Effector memory CD8-positive, alpha-beta T cell (primary cell): ENCODE measurements at regions not wholly inside any gene's neighbourhood (a gene's known extent, or its start where the extent isn't known, plus 50 kb on each side); places are given as distances from the start of the nearest gene placed in this dataset.
"Not testable (repeated sequence)": the region's sequence is repeated elsewhere in the genome, so short reads cannot be mapped to it uniquely, and the experiment has no call there.

Experiments used
- ATAC-seq: fragments of 150-1000 bp; cut with Tn5 transposase; replicated peaks from 2 replicates; pipeline ENCODE4 v1.10.0; 2021; ENCODE audit warnings: mild to moderate bottlenecking, moderate library complexity
- DNase-seq, 3 experiments: peaks; one replicate each; pipeline ENCODE4 v3.0.0; 2021
- H3K27ac Mint-ChIP-seq, 2 donors: one replicate each; pipeline ENCODE4 v1.8.0; 2022; ENCODE audit warnings: mild to moderate bottlenecking in 2 of 2, mixed read lengths in 2 of 2, moderate library complexity in 2 of 2
- H3K27me3 Mint-ChIP-seq, 2 donors: one replicate each; pipeline ENCODE4 v1.8.0; 2022; ENCODE audit warnings: mixed read lengths in 2 of 2
- H3K36me3 Mint-ChIP-seq: one replicate; pipeline ENCODE4 v1.8.0; 2022; ENCODE audit warnings: mild to moderate bottlenecking, moderate library complexity, mixed read lengths; ENCODE audit not compliant: insufficient read depth
- H3K4me1 Mint-ChIP-seq, 2 donors: one replicate each; pipeline ENCODE4 v1.8.0; 2022; ENCODE audit warnings: low read depth in 2 of 2, mixed read lengths in 2 of 2
- H3K4me3 Mint-ChIP-seq, 2 donors: one replicate each; pipeline ENCODE4 v1.8.0; 2022; ENCODE audit warnings: mild to moderate bottlenecking in 2 of 2, mixed read lengths in 2 of 2, moderate library complexity in 2 of 2
- H3K9me3 Mint-ChIP-seq, 2 donors: one replicate each; pipeline ENCODE4 v1.8.0; 2022; ENCODE audit warnings: mixed read lengths in 2 of 2

DNA sequence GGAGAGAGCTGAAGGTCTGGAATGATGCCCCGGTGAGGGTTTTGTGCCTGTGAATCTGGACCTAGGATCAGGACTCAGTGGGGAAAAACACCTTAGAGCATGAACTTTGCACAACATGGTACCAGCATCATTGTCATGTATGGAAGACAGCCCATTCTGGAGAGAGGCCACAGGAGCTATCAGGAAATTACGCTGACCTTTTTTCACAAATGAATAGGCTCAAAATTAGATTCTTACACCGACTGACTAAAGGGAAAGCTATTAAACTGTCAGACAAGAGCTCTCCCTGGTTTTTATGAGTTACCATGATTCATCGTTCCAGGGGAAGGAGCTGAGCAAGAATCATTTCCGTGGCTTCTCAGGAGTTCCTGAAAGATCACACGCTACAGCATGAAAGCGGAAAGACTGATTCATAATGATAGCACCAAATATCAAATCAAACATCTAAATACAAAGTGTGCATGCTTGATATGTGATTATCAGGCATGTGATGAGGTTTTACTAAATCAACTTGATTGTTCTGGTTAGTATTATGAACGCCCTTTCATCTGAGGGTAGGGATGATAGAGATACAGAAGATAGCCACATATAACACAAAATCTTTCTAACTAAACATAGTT, 224.9 kb upstream of the SMLR1 start:
- Mint-ChIP-seq H3K36me3 (no peaks in the 10 kb centered on the region), H3K9me3 (peaks cover 0 to 3% of the 10 kb centered on the region in 2 donors), H3K4me1 (peaks cover 6 to 8% of the 10 kb centered on the region in 2 donors), H3K4me3 (no peak overlapping the region), H3K27ac (no peak overlapping the region), H3K27me3 (no peaks in the 10 kb centered on the region)
- ATAC-seq (peak; percentile 8), DNase-seq (no peak)

DNA sequence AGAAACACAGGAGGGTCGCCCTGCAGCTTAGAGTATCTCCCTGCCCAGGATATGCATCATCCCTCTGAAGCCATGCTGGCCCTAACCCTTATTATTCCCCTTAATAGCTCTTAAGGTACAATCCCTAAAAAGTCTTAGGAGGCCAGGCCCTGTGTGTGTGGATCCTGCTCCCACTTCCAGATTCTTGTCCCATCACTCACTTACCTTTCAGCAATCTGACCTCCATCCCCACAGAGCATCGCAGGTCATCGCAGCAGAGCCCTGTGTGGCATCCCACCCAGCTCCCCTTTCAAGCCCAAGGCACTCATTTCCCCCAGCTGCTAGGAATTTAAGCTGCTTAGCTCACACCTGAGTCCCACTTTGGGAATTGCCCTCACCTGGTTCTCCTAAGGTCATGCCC, 223.8 kb upstream of the SMLR1 start:
- peaks cover 6 to 8% of the 10 kb centered on the region in 2 donors for H3K4me1 Mint-ChIP-seq
- H3K36me3 Mint-ChIP-seq: no peaks in the 10 kb centered on the region
- DNase-seq (no peak), ATAC-seq (no peak)
- H3K9me3 Mint-ChIP-seq: peaks cover 0 to 3% of the 10 kb centered on the region in 2 donors
- no peaks in the 10 kb centered on the region for H3K27me3 Mint-ChIP-seq
- no peak overlapping the region for H3K27ac Mint-ChIP-seq
- H3K4me3 Mint-ChIP-seq: no peak overlapping the region

DNA sequence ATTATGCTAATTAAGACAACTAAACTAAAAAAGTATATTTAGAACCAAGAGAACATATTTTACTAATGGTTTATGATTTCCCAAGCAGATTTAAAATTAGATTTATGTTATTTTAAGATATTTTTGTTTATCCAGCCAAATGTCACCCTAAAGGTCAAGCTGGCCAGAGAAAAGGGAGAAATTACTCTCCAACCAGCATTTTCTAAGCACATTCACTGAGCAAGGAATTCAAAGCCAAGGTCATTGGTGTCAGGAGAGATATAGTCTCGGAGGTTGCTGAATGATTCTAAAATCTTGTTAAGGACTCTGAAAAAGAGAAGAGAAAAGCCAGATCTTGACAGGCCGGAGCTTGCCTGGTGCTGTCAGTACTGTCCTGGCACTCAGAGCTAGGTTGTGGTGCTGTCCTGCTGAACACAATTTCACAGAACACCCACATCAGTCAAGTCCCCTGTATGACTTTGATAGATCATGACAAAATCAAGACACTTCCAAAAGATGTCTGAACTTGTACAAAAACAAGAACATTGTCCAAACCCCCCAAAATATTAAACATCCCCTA, 222.3 kb upstream of the SMLR1 start:
- Mint-ChIP-seq H3K4me3 (no peak overlapping the region), H3K9me3 (peaks cover 0 to 3% of the 10 kb centered on the region in 2 donors), H3K36me3 (no peaks in the 10 kb centered on the region), H3K4me1 (peaks cover 6 to 8% of the 10 kb centered on the region in 2 donors), H3K27ac (no peak overlapping the region), H3K27me3 (no peaks in the 10 kb centered on the region)
- ATAC-seq (no peak), DNase-seq (no peak)

DNA sequence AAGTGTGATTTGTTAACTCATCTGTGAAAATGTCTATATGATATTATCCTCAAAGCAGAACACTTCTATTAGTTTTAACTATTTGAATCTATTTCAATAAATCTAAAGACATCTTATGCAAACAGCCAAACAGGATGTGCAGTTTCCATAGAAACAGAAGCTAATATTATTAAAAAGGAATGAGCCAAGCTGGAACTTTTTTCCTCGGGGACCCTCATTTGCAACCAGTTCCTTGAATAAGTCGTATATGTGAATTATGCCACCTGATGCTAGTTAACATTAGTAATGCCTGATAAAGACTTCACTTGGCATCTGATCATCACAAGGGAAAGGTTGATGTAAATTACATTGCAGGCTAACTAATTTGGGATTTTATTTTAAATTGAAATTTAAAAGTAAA, 216.9 kb upstream of the SMLR1 start:
- H3K27me3 Mint-ChIP-seq: no peaks in the 10 kb centered on the region
- no peak for DNase-seq
- no peaks in the 10 kb centered on the region for H3K36me3 Mint-ChIP-seq
- no peak overlapping the region for H3K27ac Mint-ChIP-seq
- no peak for ATAC-seq
- peaks cover 4 to 7% of the 10 kb centered on the region in 2 donors for H3K4me1 Mint-ChIP-seq
- H3K4me3 Mint-ChIP-seq: no peak overlapping the region
- H3K9me3 Mint-ChIP-seq: no peaks in the 10 kb centered on the region

DNA sequence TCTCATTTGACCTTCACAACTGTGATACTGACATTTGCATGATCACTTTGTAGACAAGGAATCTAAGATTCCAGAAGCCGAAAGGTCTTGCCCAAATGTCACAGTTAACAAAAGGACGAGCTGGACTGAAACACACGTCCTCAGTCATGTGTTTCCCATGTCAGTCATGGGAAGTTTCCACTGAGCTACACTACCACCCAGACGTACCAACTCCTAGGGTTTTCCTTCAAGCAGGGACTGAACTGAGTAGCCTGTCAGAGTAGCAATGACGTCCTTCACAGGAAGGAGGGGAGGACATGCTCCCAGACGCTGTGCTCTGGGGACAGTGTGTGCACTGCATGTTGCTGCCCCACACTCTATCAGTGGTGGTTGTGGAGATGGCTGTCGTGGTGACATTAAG, 215.8 kb upstream of the SMLR1 start:
- H3K27me3 Mint-ChIP-seq: no peaks in the 10 kb centered on the region
- no peak overlapping the region for H3K27ac Mint-ChIP-seq
- ATAC-seq (no peak), DNase-seq (no peak)
- H3K4me1 Mint-ChIP-seq: peaks cover 4 to 7% of the 10 kb centered on the region in 2 donors
- no peaks in the 10 kb centered on the region for H3K9me3 Mint-ChIP-seq
- no peak overlapping the region for H3K4me3 Mint-ChIP-seq
- H3K36me3 Mint-ChIP-seq: no peaks in the 10 kb centered on the region

DNA sequence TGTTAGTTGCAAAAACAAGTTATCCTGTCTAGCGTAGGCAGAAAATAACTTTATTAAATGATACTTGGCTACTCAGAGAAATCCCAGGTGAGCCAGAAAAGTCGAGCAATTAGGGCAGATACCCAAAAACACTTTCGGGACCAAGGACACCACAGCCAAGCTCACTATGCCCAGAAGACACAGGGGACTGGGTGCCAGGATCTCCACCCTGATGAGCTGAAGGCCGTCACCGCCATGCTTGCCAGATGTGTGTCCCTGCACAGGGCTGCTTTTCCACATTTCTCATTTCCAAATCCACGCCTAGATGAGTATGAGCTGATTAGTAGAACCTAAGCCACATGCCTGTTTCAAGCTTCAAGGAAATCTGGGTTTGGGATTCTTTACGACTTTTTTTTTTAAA, 214.0 kb upstream of the SMLR1 start:
- H3K4me1 Mint-ChIP-seq: peaks cover 4 to 7% of the 10 kb centered on the region in 2 donors
- no peaks in the 10 kb centered on the region for H3K36me3 Mint-ChIP-seq
- no peak overlapping the region for H3K27ac Mint-ChIP-seq
- DNase-seq: no peak
- no peaks in the 10 kb centered on the region for H3K27me3 Mint-ChIP-seq
- H3K9me3 Mint-ChIP-seq: no peaks in the 10 kb centered on the region
- no peak overlapping the region for H3K4me3 Mint-ChIP-seq
- no peak for ATAC-seq

DNA sequence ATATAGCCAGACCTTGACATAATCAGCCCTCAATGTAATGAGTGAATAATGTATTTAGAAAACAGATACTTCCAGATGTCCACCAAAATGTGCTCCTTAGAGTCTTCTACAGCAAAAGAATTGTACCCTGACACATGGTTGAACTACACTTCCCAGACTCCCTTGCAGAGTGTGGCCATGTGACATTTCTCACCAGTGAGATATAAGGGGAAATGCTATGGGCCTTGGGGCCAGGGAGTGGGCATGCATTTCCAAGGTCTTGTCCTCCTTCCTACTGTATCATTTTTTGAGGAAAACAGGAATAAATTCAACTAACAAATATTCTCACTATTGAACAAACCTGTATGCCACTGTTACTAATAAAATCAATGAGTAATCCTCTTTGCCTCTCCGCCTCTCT, 211.4 kb upstream of the SMLR1 start:
- H3K27ac Mint-ChIP-seq: no peak overlapping the region
- H3K36me3 Mint-ChIP-seq: no peaks in the 10 kb centered on the region
- no peaks in the 10 kb centered on the region for H3K9me3 Mint-ChIP-seq
- ATAC-seq (no peak), DNase-seq (no peak)
- no peak overlapping the region for H3K4me3 Mint-ChIP-seq
- H3K4me1 Mint-ChIP-seq: peaks cover 4 to 7% of the 10 kb centered on the region in 2 donors
- no peaks in the 10 kb centered on the region for H3K27me3 Mint-ChIP-seq

DNA sequence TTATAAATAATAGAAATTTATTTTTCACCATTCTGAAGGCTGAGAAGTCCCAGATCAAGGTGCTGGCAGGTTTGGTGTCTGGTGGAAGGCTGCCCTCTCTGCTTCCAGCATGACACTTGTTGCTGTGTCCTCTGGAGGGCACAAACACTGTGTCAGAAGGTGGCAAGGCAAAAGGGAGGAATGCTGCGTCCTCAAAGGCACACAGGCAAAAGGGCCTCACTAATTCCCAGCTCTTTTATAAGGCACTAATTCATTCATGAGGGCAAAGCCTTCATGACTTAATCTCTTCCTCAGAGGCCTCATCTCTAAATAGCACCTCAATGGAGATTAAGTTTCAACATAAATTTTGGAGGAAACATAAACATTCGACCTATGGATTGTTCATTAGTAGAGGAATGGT, 209.5 kb upstream of the SMLR1 start:
- Mint-ChIP-seq H3K4me3 (no peak overlapping the region), H3K36me3 (no peaks in the 10 kb centered on the region), H3K27ac (no peak overlapping the region), H3K27me3 (no peaks in the 10 kb centered on the region), H3K4me1 (peaks cover 4 to 7% of the 10 kb centered on the region in 2 donors), H3K9me3 (no peaks in the 10 kb centered on the region)
- no peak for DNase-seq
- no peak for ATAC-seq

DNA sequence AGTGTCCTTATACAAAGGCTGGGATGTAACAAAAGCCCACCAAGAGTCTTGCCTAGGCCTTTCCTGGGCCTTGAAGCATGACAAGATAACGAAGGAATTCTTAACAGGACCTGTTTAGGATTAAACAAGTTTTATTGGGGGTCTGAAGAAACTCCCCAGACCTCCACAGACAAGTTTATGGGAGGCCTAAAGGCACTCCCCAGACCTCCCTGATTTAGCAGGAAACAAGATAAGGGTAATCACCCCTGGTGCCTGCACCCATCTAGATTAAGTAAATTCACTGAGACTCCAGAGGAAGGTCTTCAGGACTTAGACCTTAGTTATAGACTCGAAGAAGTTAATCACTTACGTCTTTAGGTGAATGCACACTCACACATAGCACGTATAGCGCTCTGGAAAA, 208.4 kb upstream of the SMLR1 start:
- not testable (repeated sequence) for ATAC-seq, H3K4me3 Mint-ChIP-seq, H3K9me3 Mint-ChIP-seq, H3K36me3 Mint-ChIP-seq, H3K27ac Mint-ChIP-seq, DNase-seq, H3K4me1 Mint-ChIP-seq, H3K27me3 Mint-ChIP-seq

DNA sequence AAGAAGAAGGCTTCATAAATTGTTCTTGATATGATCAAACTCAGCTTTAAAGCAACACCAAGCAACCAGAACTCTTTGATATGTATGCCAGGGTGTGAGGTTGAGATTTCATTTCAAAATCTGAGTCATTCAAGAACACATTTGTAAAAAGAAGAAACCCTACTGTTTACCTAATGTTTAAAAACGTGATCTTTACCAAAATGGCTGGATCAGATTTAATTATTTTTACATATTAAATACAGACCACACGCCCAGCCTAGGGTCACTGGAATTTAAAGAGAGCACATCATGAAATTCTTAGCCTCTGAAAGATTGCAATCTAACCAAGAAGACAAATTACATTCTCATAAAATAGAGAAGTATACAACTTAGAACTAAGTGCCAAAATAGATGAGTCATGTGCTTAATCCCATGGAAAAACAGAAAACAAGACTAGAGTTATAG, 206.8 kb upstream of the SMLR1 start:
- Mint-ChIP-seq H3K27ac (no peak overlapping the region), H3K9me3 (no peaks in the 10 kb centered on the region), H3K4me1 (no peaks in the 10 kb centered on the region), H3K27me3 (no peaks in the 10 kb centered on the region), H3K36me3 (no peaks in the 10 kb centered on the region), H3K4me3 (no peak overlapping the region)
- ATAC-seq: no peak
- no peak for DNase-seq

DNA sequence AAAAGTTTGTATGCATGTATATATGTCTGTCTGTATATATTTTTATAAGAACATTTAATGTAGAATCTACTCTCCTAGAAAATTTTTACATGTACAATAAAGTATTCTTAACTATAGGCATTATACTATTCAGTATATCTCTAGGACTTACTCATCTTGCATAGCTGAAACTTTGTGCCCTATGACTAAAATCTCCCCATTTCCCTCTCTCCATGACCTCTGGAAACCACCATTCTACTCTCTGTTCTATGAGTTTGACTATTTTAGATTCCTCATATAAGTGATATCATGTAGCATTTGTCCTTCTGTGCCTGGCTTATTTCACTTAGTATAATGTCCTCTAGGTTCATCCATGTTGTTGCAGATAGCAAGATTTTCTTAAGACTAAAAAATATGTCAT, 205.1 kb upstream of the SMLR1 start:
- Mint-ChIP-seq H3K9me3 (no peaks in the 10 kb centered on the region), H3K27ac (no peak overlapping the region), H3K27me3 (no peaks in the 10 kb centered on the region), H3K36me3 (no peaks in the 10 kb centered on the region), H3K4me1 (no peaks in the 10 kb centered on the region), H3K4me3 (no peak overlapping the region)
- ATAC-seq: no peak
- DNase-seq: no peak

DNA sequence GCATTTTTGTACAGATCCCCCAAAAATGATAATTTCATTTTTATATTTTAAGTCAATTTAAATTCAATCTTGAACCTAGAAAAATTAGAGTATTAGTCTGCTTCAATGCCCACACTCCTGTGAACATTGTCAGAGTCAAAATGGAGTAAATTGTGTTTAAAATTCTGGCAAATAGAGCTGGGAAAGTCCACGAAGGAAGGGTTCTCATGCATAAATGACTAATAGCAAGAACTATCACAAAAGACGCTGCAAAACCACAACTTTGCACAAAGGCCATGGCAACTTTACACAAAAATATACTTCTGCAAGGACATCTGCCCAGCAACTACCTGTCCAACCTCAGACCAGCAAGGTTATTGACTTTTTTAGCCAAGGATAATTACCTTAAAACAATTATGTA, 203.2 kb upstream of the SMLR1 start:
- no peak for DNase-seq
- H3K27ac Mint-ChIP-seq: no peak overlapping the region
- no peak for ATAC-seq
- no peak overlapping the region for H3K4me3 Mint-ChIP-seq
- no peaks in the 10 kb centered on the region for H3K4me1 Mint-ChIP-seq
- H3K9me3 Mint-ChIP-seq: no peaks in the 10 kb centered on the region
- H3K27me3 Mint-ChIP-seq: no peaks in the 10 kb centered on the region
- H3K36me3 Mint-ChIP-seq: no peaks in the 10 kb centered on the region

DNA sequence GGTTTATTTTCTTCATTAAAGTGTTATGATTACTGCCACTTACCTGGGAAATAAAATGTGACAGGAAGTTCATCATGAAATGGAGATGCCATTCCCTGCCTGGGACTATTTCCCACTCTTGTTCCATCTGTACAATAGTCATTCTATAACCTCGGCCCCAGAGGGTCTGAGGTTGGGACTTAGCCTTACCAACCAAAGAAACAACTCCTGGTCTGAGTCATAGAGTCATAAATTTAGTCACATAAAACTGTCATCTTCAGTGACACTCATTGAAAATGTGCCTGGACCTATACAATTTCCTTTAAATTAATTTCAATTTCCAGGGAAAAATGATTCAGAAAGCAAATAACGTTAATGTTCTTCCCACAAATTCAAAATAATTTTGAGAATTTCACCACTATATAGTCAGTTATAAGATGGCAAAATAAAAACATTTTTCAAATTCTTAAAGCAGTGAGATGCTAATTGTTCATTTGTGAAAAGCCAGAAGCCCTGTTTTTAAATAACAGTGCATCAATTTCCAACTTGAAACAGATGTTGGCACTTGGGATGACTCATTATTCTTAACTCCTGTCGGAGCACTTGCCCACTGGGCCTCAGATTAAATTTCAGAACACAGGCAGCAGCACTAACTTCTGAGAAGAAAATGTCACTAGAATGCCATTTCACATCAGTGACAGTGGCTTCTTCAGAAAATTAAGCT, 201.2 kb upstream of the SMLR1 start:
- Mint-ChIP-seq H3K27ac (no peak overlapping the region), H3K4me3 (no peak overlapping the region), H3K36me3 (no peaks in the 10 kb centered on the region), H3K4me1 (no peaks in the 10 kb centered on the region), H3K9me3 (no peaks in the 10 kb centered on the region), H3K27me3 (no peaks in the 10 kb centered on the region)
- DNase-seq (no peak), ATAC-seq (no peak)

DNA sequence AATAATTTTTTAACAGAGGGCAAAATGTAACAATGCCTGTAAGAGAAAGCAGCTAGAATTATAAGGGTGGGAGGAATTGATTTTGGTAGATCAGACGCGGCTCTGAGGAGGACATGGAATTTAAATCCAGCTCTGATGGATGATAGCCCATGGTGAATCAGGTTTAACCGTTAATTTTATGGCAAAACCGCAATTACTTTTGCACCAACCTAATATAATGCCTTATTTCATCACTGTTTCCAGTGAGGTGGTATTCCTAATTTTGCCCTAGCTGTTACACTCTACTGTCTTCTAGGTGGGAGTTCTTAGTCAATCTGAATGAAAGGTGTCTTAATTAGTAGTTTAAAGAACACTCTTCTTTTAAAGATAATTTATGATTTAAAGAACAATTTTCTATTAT, 198.3 kb upstream of the SMLR1 start:
- Mint-ChIP-seq H3K9me3 (no peaks in the 10 kb centered on the region), H3K27ac (no peak overlapping the region), H3K27me3 (no peaks in the 10 kb centered on the region), H3K4me3 (no peak overlapping the region), H3K36me3 (no peaks in the 10 kb centered on the region), H3K4me1 (no peaks in the 10 kb centered on the region)
- ATAC-seq (no peak), DNase-seq (no peak)
